IPS DF 19.7 (cell line): ENCODE measurements at regions not wholly inside any gene's neighbourhood (a gene's known extent, or its start where the extent isn't known, plus 50 kb on each side); places are given as distances from the start of the nearest gene placed in this dataset.

Source experiments
- DNase-seq: peaks from one replicate; pipeline ENCODE4 v3.0.0-alpha.2; 2013; ENCODE audit warnings: low read depth, low spot score

GRCh38 chr2:129779783-129780182, 199.7 kb upstream of the RAB6C start:
- DNase-seq, result no peak

- DNase-seq, result no peak
These were observed 198.9 kb upstream of the RAB6C start for GRCh38 chr2:129780316-129781270.

GRCh38 chr2:129781749-129782632, 197.5 kb upstream of the RAB6C start:
- no peak for DNase-seq

GRCh38 chr2:129782633-129782990, 196.9 kb upstream of the RAB6C start:
- DNase-seq, result no peak

- no peak for DNase-seq
These were observed 195.0 kb upstream of the RAB6C start for GRCh38 chr2:129784486-129784885.

GRCh38 chr2:129791712-129792111, 187.8 kb upstream of the RAB6C start:
- DNase-seq, result no peak

GRCh38 chr2:129793431-129793902, 186.0 kb upstream of the RAB6C start:
- no peak for DNase-seq

GRCh38 chr2:129794116-129794515, 185.3 kb upstream of the RAB6C start:
- no peak for DNase-seq

- DNase-seq, result no peak
These were observed 184.9 kb upstream of the RAB6C start for GRCh38 chr2:129794540-129794939.

- DNase-seq, result no peak
These were observed 183.2 kb upstream of the RAB6C start for GRCh38 chr2:129796225-129796624.

- no peak for DNase-seq
These were observed 182.5 kb upstream of the RAB6C start for GRCh38 chr2:129796801-129797488.

- no peak for DNase-seq
These were observed 181.8 kb upstream of the RAB6C start for GRCh38 chr2:129797489-129798300.

GRCh38 chr2:129798301-129798581, 181.2 kb upstream of the RAB6C start:
- DNase-seq, result no peak

- DNase-seq, result no peak
These were observed 180.8 kb upstream of the RAB6C start for GRCh38 chr2:129798626-129799025.

- no peak for DNase-seq
These were observed 180.2 kb upstream of the RAB6C start for GRCh38 chr2:129799036-129799958.

GRCh38 chr2:129800285-129800684, 179.2 kb upstream of the RAB6C start:
- no peak for DNase-seq

- no peak for DNase-seq
These were observed 178.8 kb upstream of the RAB6C start for GRCh38 chr2:129800686-129801085.

GRCh38 chr2:129801575-129801974, 177.9 kb upstream of the RAB6C start:
- no peak for DNase-seq

- DNase-seq, result no peak
These were observed 177.2 kb upstream of the RAB6C start for GRCh38 chr2:129802290-129802689.

- DNase-seq, result no peak
These were observed 176.4 kb upstream of the RAB6C start for GRCh38 chr2:129803032-129803431.
